PC-3 (cell line): ENCODE measurements at regions not wholly inside any gene's neighbourhood (a gene's known extent, or its start where the extent isn't known, plus 50 kb on each side); places are given as distances from the start of the nearest gene placed in this dataset.

Experiments used
- ATAC-seq: fragments of 200-7000 bp; cut with Tn5 transposase; 2 replicates; pipeline ENCODE4 v1.9.1; 2020; ENCODE audit warnings: mild to moderate bottlenecking, moderate library complexity
- BruUV-seq: library from RNA; stranded (reverse); fragments of 400-500 nt; replicated peaks from 2 replicates; lab custom pipeline; 2021; lab: Mats Ljungman, UMichigan
- CTCF ChIA-PET: fragments of 300-600 bp; sonication (Branson Sonifier 250); formaldehyde crosslinking; loops from one replicate; lab custom pipeline; 2022; ENCODE audit warnings: antibody characterized with exemption; lab: Charles Lee
- POLR2A ChIA-PET: fragments of 300-600 bp; sonication (Branson Sonifier 250); formaldehyde crosslinking; loops from one replicate; lab custom pipeline; 2022; ENCODE audit warnings: antibody characterized with exemption; ENCODE audit not compliant: unreplicated experiment; lab: Charles Lee
- DNase-seq: peaks from one replicate; pipeline ENCODE4 v3.0.0-alpha.2; 2015
- H2AFZ ChIP-seq: fragments of 300-600 bp; sonication (generic); 2 replicates; pipeline ENCODE4 v1.6.0; 2016; ENCODE audit warnings: antibody characterized with exemption, low read length
- H3F3A ChIP-seq: fragments of 300-600 bp; sonication (generic); one replicate; pipeline ENCODE4 v1.6.0; 2017; ENCODE audit warnings: antibody characterized with exemption, low read length, control low read depth, mild to moderate bottlenecking; ENCODE audit not compliant: unreplicated experiment
- H3K27ac ChIP-seq: fragments of 300-600 bp; sonication (generic); 2 replicates; pipeline ENCODE4 v1.5.1; 2016; ENCODE audit warnings: mild to moderate bottlenecking, low read length
- H3K27me3 ChIP-seq: fragments of 300-600 bp; sonication (generic); 2 replicates; pipeline ENCODE4 v1.6.1; 2016; ENCODE audit warnings: low read length, mixed read lengths
- H3K36me3 ChIP-seq: fragments of 300-600 bp; sonication (generic); 2 replicates; pipeline ENCODE4 v1.6.1; 2016; ENCODE audit warnings: low read depth, mixed run types, low read length, mixed read lengths
- H3K4me1 ChIP-seq: fragments of 300-600 bp; sonication (generic); 2 replicates; pipeline ENCODE4 v1.5.1; 2016; ENCODE audit warnings: low read length; ENCODE audit not compliant: insufficient read depth
- H3K4me2 ChIP-seq: fragments of 300-600 bp; sonication (generic); 2 replicates; pipeline ENCODE4 v1.6.0; 2016; ENCODE audit warnings: low read length
- H3K4me3 ChIP-seq: fragments of 300-600 bp; sonication (generic); 2 replicates; pipeline ENCODE4 v1.5.1; 2016; ENCODE audit warnings: mild to moderate bottlenecking, low read length, mixed read lengths
- H3K79me2 ChIP-seq: fragments of 300-600 bp; sonication (generic); 2 replicates; pipeline ENCODE4 v1.6.1; 2017; ENCODE audit warnings: low read length, mixed read lengths
- H3K9ac ChIP-seq: fragments of 300-600 bp; sonication (generic); 2 replicates; pipeline ENCODE4 v1.6.0; 2016; ENCODE audit warnings: mild to moderate bottlenecking, low read length
- H3K9me2 ChIP-seq: fragments of 300-600 bp; sonication (generic); replicated peaks from 2 replicates; pipeline ENCODE4 v1.6.1; 2016; ENCODE audit warnings: mixed run types, low read length, mixed read lengths
- H3K9me3 ChIP-seq: fragments of 300-600 bp; sonication (generic); 2 replicates; pipeline ENCODE4 v1.6.1; 2016; ENCODE audit warnings: low read length, mixed read lengths
- H4K20me1 ChIP-seq: fragments of 300-600 bp; sonication (generic); 2 replicates; pipeline ENCODE4 v1.6.1; 2016; ENCODE audit warnings: low read length, mixed read lengths
- CTCF ChIP-seq: fragments of 300-600 bp; sonication (generic); conservative IDR thresholded peaks from 2 replicates; pipeline ENCODE4 v1.5.1; 2017; ENCODE audit warnings: antibody characterized with exemption, low read depth, mild to moderate bottlenecking, low read length
- EZH2 ChIP-seq: fragments of 300-600 bp; sonication (generic); IDR thresholded peaks from one replicate; pipeline ENCODE4 v1.6.1; 2017; ENCODE audit warnings: antibody characterized with exemption, mild to moderate bottlenecking, low read length; ENCODE audit not compliant: unreplicated experiment
- EZH2phosphoT487 ChIP-seq: fragments of 300-600 bp; sonication (generic); IDR thresholded peaks from 2 replicates; pipeline ENCODE4 v1.6.1; 2018; ENCODE audit warnings: mild to moderate bottlenecking, antibody characterized with exemption, low read length, borderline replicate concordance
- intact Hi-C: fragments of 100-400 bp; cut with micrococcal nuclease; formaldehyde crosslinking; loops from 2 replicates; pipeline ENCODE4 v1.9.0; 2023

GRCh38 chr5:45774528-45774927, 78.3 kb upstream of the HCN1 start:
- H2AFZ ChIP-seq: no peak overlapping the region
- H3K9ac ChIP-seq: no peak overlapping the region
- H3K27me3 ChIP-seq: no peaks in the 10 kb centered on the region
- no peak overlapping the region for H3K4me2 ChIP-seq
- intact Hi-C loops: loop anchor here (2.0 to 10.0 kb wide), 5 partner anchors 130 to 910 kb away; no protein-coding TSS in a partner anchor
- no peak overlapping the region for H3K27ac ChIP-seq
- H3K9me3 ChIP-seq: no peaks in the 10 kb centered on the region
- BruUV-seq: no TSS peak
- no peaks in the 10 kb centered on the region for H4K20me1 ChIP-seq
- ChIA-PET POLR2A (interaction anchor here (0.7 kb wide), 1 partner anchor 66 kb away, joined by 4 read pairs; no protein-coding TSS in a partner anchor), CTCF (interaction anchor here (0.6 to 1.0 kb wide), 2 partner anchors 8 to 736 kb away, joined by 3 read pairs; no protein-coding TSS in a partner anchor)
- ATAC-seq (no peak), DNase-seq (peak; percentile 40)
- H3K36me3 ChIP-seq: no peaks in the 10 kb centered on the region
- TF ChIP-seq CTCF (peak; percentile 74), EZH2phosphoT487 (no peak)
- no peaks in the 10 kb centered on the region for H3K9me2 ChIP-seq
- no peaks in the 10 kb centered on the region for H3K79me2 ChIP-seq
- H3F3A ChIP-seq: no peaks in the 10 kb centered on the region
- H3K4me1 ChIP-seq: no peaks in the 10 kb centered on the region
- H3K4me3 ChIP-seq: no peak overlapping the region

- BruUV-seq: no TSS peak
- Histone ChIP-seq H3K4me2 (no peak overlapping the region), H3K27me3 (no peaks in the 10 kb centered on the region), H3F3A (no peaks in the 10 kb centered on the region), H3K79me2 (no peaks in the 10 kb centered on the region), H3K9ac (no peak overlapping the region), H2AFZ (no peak overlapping the region), H3K9me2 (no peaks in the 10 kb centered on the region), H4K20me1 (no peaks in the 10 kb centered on the region), H3K36me3 (no peaks in the 10 kb centered on the region), H3K4me3 (no peak overlapping the region), H3K4me1 (no peaks in the 10 kb centered on the region), H3K9me3 (no peaks in the 10 kb centered on the region), H3K27ac (no peak overlapping the region)
- DNase-seq (no peak), ATAC-seq (no peak)
- POLR2A ChIA-PET: no interaction called here
- intact Hi-C loops: loop anchor here (10.0 kb wide), 3 partner anchors 128 to 908 kb away; no protein-coding TSS in a partner anchor
- TF ChIP-seq CTCF (no peak), EZH2phosphoT487 (no peak), EZH2 (no peak)
- CTCF ChIA-PET: no interaction called here
These were observed 76.2 kb upstream of the HCN1 start for GRCh38 chr5:45772402-45772801.

DNA sequence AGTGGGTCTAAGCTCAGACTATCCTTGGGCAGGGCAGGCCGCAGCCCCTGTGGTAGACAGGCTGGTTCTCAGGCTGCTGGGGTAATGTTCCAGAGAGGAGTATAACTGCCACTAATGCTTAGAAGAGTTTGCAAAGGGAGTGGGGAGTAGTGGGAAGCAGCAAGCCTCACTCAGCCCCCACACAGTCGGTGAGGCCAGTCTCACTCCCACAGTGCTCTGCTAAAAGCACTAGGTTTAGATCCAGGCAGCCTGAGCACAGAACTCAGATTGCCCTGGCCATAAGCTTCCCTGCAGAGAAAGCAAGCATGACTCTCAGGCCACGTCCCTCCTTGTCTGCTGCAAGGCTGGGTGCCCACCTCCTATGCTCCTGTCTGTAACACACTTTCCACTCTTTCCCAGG, 69.4 kb upstream of the HCN1 start:
- ATAC-seq: no peak
- CTCF ChIA-PET: interaction anchor here (1.4 kb wide), 1 partner anchor 9 kb away, joined by 3 read pairs; no protein-coding TSS in a partner anchor
- H3K9me2 ChIP-seq: no peaks in the 10 kb centered on the region

More for the DNA sequence above, 69.4 kb upstream of the HCN1 start:
- no peak overlapping the region for H3K4me3 ChIP-seq
- no peaks in the 10 kb centered on the region for H3K36me3 ChIP-seq
- H2AFZ ChIP-seq: no peak overlapping the region
- intact Hi-C loops: no loop called here
- no peaks in the 10 kb centered on the region for H3F3A ChIP-seq
- no peaks in the 10 kb centered on the region for H4K20me1 ChIP-seq
- BruUV-seq: no TSS peak
- no peak overlapping the region for H3K9ac ChIP-seq
- no peak overlapping the region for H3K4me2 ChIP-seq
- H3K9me3 ChIP-seq: 0 out of 2 replicates have a peak, but pooled peaks cover 5% of the 10 kb centered on the region
- H3K79me2 ChIP-seq: no peaks in the 10 kb centered on the region
- no peaks in the 10 kb centered on the region for H3K27me3 ChIP-seq
- DNase-seq: no peak
- no peak overlapping the region for H3K27ac ChIP-seq
- POLR2A ChIA-PET: no interaction called here
- no peak for TF ChIP-seq EZH2
- no peak for TF ChIP-seq EZH2phosphoT487
- TF ChIP-seq CTCF: no peak
- no peaks in the 10 kb centered on the region for H3K4me1 ChIP-seq
